ENCODE measurements at regions not wholly inside any gene's neighbourhood (a gene's known extent, or its start where the extent isn't known, plus 50 kb on each side); places are given as distances from the start of the nearest gene placed in this dataset.

GRCh38 chr17:51563961-51564360 lies 303.6 kb downstream of the UTP18 start:
- TF ChIP-seq ZNF318 (IDR thresholded peaks at IDR 0.05; ENCODE audit: borderline replicate concordance in 1 of 2, low read depth in 1 of 2) = no peak
- TF ChIP-seq REST (IDR thresholded peaks at IDR 0.05; ENCODE audit: borderline replicate concordance) = peak; percentile 30
- TF ChIP-seq REST (CRISPR knock-in tag; IDR thresholded peaks at IDR 0.05; ENCODE audit: low read depth) = no peak
- TF ChIP-seq RBM14 (IDR thresholded peaks at IDR 0.05; ENCODE audit: borderline replicate concordance, insufficient read depth, low read depth, low read length) = no peak
- H4K20me1 ChIP-seq (replicated peaks; ENCODE audit: control insufficient read depth, insufficient read depth, low read length) = no peaks in the 10 kb centered on the region
- no peak for ATAC-seq

More at GRCh38 chr17:51563961-51564360, 303.6 kb downstream of the UTP18 start:
- Histone ChIP-seq H3K27me3 (ENCODE audit: control insufficient read depth in 2 of 2, insufficient read depth in 2 of 2, low read length in 2 of 2) (no peaks in the 10 kb centered on the region), H3K9me1 (ENCODE audit: control insufficient read depth, insufficient read depth, low read length) (no peaks in the 10 kb centered on the region), H3K4me3 (no peak overlapping the region), H3K36me3 (ENCODE audit: control insufficient read depth, insufficient read depth, low read length) (no peaks in the 10 kb centered on the region), H3K9me3 (replicated peaks; ENCODE audit: control insufficient read depth, insufficient read depth, low read depth, low read length) (no peaks in the 10 kb centered on the region), H3K9ac (ENCODE audit: insufficient read depth in 1 of 2, low read depth in 2 of 2, low read length in 2 of 2) (no peak overlapping the region), H3K79me2 (ENCODE audit: control insufficient read depth, insufficient read depth, low read length) (no peaks in the 10 kb centered on the region), H2AFZ (ENCODE audit: low read depth, low read length) (no peak overlapping the region), H3K27ac (ENCODE audit: extremely low read depth, low read depth, low read length) (no peak overlapping the region), H3K4me1 (replicated peaks in 1 of 2; ENCODE audit: control insufficient read depth in 2 of 2, insufficient read depth in 2 of 2, low read length in 2 of 2) (no peaks in the 10 kb centered on the region), H3K4me2 (ENCODE audit: insufficient read depth, low read length) (no peak overlapping the region)
- DNase-seq (ENCODE audit: extremely low read depth in 1 of 4, low spot score in 3 of 4) = no peak
- in situ Hi-C loops (cut with MboI) = no loop called here
- BruUV-seq (replicated peaks) = no TSS peak
- CTCF ChIA-PET (ENCODE audit: low intra/inter-chr PET ratio) = no interaction called here
- WGBS (ENCODE audit: insufficient coverage, low coverage, missing lambda C conversion rate) = 0% methylated on average over 3 of the region's 3 CpGs
- FAIRE-seq = no peak
- POLR2A ChIA-PET = no interaction called here
- intact Hi-C loops (cut with micrococcal nuclease) = no loop called here
